ENCODE measurements at regions not wholly inside any gene's neighbourhood (a gene's known extent, or its start where the extent isn't known, plus 50 kb on each side); places are given as distances from the start of the nearest gene placed in this dataset.

DNA sequence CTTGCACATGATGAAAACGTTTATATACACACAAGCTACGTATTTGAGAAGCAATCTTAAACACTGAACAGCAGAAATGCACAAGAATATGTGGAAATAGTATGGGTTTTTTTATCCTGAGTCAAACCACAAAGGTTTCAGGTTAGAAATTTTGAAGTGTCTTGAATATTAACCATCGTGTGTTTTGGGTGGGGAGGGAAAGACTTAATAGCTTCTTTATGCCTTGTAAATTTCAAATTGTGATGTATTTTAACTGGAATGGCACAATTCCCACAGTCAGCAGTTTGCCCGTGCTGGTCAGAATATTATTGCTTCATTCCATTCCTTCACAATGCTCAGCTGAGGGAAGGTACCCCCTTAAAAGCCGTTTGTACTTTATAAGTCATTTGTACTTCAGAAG is 67.4 kb upstream of the WDR1 start:
- Mint-ChIP-seq H3K4me3 (ENCODE audit: low read depth, unreplicated experiment) (no peak overlapping the region), H3K27me3 (ENCODE audit: unreplicated experiment) (peaks cover 51% of the 10 kb centered on the region), H3K36me3 (ENCODE audit: insufficient read depth, unreplicated experiment) (no peaks in the 10 kb centered on the region), H3K9me3 (ENCODE audit: low read depth, unreplicated experiment) (no peaks in the 10 kb centered on the region), H3K27ac (ENCODE audit: unreplicated experiment) (no peak overlapping the region), H3K4me1 (ENCODE audit: low read depth, unreplicated experiment) (no peaks in the 10 kb centered on the region)
- CTCF ChIA-PET = no interaction called here
- TF ChIP-seq, protein P1, sequence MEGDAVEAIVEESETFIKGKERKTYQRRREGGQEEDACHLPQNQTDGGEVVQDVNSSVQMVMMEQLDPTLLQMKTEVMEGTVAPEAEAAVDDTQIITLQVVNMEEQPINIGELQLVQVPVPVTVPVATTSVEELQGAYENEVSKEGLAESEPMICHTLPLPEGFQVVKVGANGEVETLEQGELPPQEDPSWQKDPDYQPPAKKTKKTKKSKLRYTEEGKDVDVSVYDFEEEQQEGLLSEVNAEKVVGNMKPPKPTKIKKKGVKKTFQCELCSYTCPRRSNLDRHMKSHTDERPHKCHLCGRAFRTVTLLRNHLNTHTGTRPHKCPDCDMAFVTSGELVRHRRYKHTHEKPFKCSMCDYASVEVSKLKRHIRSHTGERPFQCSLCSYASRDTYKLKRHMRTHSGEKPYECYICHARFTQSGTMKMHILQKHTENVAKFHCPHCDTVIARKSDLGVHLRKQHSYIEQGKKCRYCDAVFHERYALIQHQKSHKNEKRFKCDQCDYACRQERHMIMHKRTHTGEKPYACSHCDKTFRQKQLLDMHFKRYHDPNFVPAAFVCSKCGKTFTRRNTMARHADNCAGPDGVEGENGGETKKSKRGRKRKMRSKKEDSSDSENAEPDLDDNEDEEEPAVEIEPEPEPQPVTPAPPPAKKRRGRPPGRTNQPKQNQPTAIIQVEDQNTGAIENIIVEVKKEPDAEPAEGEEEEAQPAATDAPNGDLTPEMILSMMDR (IDR thresholded peaks at IDR 0.05; ENCODE audit: unreplicated experiment) = no peak
- DNase-seq = no peak
- BruUV-seq (replicated peaks) = no TSS peak
- intact Hi-C loops (cut with micrococcal nuclease; ENCODE audit: unreplicated experiment) = no loop called here

DNA sequence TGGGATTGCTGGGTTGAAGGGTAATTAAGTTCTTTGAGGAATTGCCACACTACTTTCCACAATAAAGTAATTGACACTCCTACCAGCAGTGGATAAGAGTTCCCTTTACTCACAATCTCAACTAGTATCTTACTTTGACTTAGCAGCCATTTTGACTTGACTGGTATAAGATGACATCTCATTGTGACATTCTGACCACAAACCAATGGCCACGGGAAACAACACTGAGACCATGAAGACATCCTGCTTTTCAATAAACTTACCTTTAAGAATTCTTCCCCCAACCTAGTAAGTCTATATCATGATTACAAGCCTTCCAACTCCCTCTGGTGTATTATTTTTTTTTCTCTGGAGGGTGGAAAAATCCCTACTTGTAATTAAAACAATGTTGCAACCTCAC is 66.9 kb upstream of the WDR1 start:
- Mint-ChIP-seq H3K4me1 (ENCODE audit: low read depth, unreplicated experiment) (no peaks in the 10 kb centered on the region), H3K4me3 (ENCODE audit: low read depth, unreplicated experiment) (no peak overlapping the region), H3K36me3 (ENCODE audit: insufficient read depth, unreplicated experiment) (no peaks in the 10 kb centered on the region), H3K27ac (ENCODE audit: unreplicated experiment) (no peak overlapping the region), H3K27me3 (ENCODE audit: unreplicated experiment) (peaks cover 54% of the 10 kb centered on the region), H3K9me3 (ENCODE audit: low read depth, unreplicated experiment) (no peaks in the 10 kb centered on the region)
- no peak for DNase-seq
- CTCF ChIA-PET = no interaction called here
- BruUV-seq (replicated peaks) = no TSS peak
- TF ChIP-seq, protein P1 (IDR thresholded peaks at IDR 0.05; ENCODE audit: unreplicated experiment) = no peak
- intact Hi-C loops (cut with micrococcal nuclease; ENCODE audit: unreplicated experiment) = no loop called here

DNA sequence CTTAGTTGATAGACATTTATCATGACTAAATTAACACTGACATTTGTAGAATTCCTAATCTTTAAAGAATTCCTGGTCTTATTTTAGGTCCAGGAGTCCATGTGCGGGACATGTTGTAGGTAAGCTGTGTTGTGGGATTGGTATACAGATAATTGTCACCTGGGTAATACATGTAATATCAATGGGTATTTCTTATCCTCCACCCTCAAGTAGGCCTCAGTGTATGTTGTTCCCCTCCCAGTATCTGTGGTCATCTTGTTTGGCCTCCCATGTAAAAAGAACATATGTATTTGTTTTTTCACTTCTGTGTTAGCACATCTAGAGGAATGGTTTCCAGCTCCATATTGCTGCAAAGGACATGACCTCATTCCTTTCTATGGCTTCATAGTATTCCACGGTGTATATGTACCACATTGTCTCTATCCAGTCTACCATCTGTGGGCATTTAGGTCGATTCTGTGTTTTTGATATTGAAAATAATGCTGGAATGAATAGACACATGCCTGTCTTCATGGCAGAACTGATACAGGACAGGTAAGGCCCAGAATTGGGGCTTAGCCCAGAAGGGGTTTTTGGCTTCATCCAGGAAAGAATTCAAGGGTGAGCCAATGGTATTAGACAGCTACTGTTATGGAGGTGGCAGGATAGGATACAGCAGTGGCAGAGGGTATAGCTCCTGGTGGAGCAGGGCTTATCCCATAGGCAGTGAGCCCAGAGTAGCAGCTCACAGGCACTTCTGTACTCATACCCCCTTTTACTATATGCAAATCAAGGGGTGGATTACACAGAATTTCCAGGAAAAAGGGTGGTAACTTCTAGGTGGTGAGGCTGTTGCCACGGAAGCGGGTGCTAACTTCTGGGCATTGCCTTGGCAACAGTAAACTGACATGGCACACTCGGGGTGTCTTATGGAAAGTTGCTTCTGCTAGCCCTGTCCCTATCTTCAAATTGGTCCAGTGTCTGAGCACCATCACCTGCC is 66.1 kb upstream of the WDR1 start:
- CTCF ChIA-PET = no interaction called here
- H3K36me3 Mint-ChIP-seq (ENCODE audit: insufficient read depth, unreplicated experiment) = no peaks in the 10 kb centered on the region
- no TSS peak for BruUV-seq (replicated peaks)

GRCh38 chr4:10181745-10182445 is 65.3 kb upstream of the WDR1 start:
- Mint-ChIP-seq H3K4me1 (ENCODE audit: low read depth, unreplicated experiment) (no peaks in the 10 kb centered on the region), H3K27me3 (ENCODE audit: unreplicated experiment) (peaks cover 54% of the 10 kb centered on the region), H3K4me3 (ENCODE audit: low read depth, unreplicated experiment) (no peak overlapping the region), H3K9me3 (ENCODE audit: low read depth, unreplicated experiment) (no peaks in the 10 kb centered on the region), H3K36me3 (ENCODE audit: insufficient read depth, unreplicated experiment) (no peaks in the 10 kb centered on the region), H3K27ac (ENCODE audit: unreplicated experiment) (no peak overlapping the region)
- DNase-seq = no peak
- TF ChIP-seq, protein P1 (IDR thresholded peaks at IDR 0.05; ENCODE audit: unreplicated experiment) = no peak
- intact Hi-C loops (cut with micrococcal nuclease; ENCODE audit: unreplicated experiment) = no loop called here
- CTCF ChIA-PET = no interaction called here
- BruUV-seq (replicated peaks) = no TSS peak

More for the DNA sequence above, 66.1 kb upstream of the WDR1 start:
- H3K4me1 Mint-ChIP-seq (ENCODE audit: low read depth, unreplicated experiment) = no peaks in the 10 kb centered on the region
- H3K27me3 Mint-ChIP-seq (ENCODE audit: unreplicated experiment) = peaks cover 54% of the 10 kb centered on the region
- H3K27ac Mint-ChIP-seq (ENCODE audit: unreplicated experiment) = no peak overlapping the region
- no peak overlapping the region for H3K4me3 Mint-ChIP-seq (ENCODE audit: low read depth, unreplicated experiment)
- H3K9me3 Mint-ChIP-seq (ENCODE audit: low read depth, unreplicated experiment) = no peaks in the 10 kb centered on the region
- intact Hi-C loops (cut with micrococcal nuclease; ENCODE audit: unreplicated experiment) = no loop called here
- TF ChIP-seq, protein P1 (IDR thresholded peaks at IDR 0.05; ENCODE audit: unreplicated experiment) = no peak
- DNase-seq = no peak
